DMS53 treated with DMSO at 0.1 percent for 48 hours (cell line): ENCODE measurements at regions not wholly inside any gene's neighbourhood (a gene's known extent, or its start where the extent isn't known, plus 50 kb on each side); places are given as distances from the start of the nearest gene placed in this dataset.

Experiments used
- DNase-seq: peaks from one replicate; lab custom pipeline; 2025; ENCODE audit not compliant: unreplicated experiment; lab: John Stamatoyannopoulos, UW

DNA sequence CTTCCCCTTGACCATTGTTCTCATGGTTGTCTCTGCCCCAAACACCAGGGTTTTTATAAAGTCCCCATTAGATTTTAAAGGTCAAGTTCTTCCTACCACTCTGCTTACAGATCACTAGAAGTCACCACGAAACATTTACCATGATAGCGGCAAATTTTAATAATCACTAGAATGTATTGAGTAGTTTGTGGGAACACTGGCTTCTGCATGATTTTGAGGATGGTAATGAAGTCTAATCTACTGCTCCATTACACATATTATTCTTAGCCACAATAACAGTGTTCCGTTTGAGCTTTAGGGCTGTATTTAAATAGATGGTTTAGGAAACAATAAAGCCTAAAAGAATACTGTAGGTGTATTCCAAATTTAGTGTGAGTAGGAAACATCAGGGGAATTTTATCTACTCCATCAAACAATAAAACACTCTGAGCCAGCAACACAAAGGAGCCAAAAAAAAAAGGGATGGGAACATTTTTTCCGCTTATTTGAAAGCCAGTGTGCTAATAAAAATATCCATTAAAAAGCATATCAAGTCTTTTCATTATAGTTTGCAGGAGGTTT is 49.7 kb downstream of the KLF12 start:
- DNase-seq: no peak

DNA sequence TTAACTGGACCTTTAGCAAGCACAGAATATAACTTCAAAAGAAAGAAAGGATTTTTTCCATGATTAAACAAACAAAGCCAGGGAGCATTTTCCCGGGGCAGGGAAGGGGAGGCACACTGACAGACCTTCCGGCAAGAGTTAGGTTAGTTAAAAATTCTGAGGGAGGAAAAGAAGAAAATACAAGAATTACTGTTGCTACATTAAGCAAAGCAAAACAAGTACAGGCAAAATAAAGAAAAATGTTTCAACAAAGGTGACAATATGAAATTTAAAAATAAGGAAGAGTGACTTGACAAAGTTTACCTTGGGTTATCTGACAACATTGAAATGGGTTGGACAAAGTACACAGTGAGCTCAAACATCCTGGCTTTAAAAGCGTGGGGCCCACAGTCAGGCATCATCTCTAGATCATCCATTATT is 51.5 kb downstream of the KLF12 start:
- no peak for DNase-seq

DNA sequence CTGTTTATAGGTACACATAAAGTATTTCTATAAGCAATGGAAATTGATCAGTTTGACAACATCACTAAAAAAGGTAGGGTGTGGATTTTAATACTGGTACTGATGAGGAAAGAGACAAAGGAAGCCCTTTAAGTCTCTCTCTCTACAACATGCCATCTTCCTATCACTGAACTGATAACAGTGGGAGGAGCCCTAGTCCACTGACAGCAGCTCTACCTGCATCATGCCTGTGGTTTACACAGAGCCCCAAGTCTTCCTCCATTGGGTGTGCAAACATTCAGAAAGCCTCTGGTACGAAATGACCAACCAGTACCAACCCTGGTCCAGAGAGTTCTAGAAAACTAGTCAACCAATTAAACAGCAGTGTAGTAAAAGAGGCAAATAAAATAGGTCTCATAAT is 53.4 kb downstream of the KLF12 start:
- DNase-seq: no peak

GRCh38 chr13:74077792-74078191 is 56.4 kb downstream of the KLF12 start:
- no peak for DNase-seq

DNA sequence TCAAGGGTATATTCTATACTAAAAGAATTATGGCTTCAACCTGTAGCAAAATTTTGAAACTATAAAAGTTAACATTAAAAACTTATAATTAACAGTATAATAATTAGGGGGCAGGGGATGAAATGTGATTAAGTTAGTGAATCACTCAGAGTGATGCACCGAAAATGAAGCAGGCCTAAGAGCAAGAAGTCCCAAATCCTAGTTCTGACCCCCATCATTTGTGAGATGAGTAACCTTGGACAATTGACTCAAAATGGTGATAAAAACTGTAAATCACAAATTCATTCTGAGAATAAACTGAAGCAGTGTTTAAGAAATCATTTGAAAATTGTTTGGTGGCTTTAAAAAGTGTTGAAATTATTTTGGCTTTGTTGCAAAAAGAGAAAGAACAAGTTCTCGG is 56.8 kb downstream of the KLF12 start:
- DNase-seq: no peak

GRCh38 chr13:74074723-74075122 is 59.5 kb downstream of the KLF12 start:
- DNase-seq: no peak

GRCh38 chr13:74073274-74073673 is 60.9 kb downstream of the KLF12 start:
- DNase-seq: no peak

DNA sequence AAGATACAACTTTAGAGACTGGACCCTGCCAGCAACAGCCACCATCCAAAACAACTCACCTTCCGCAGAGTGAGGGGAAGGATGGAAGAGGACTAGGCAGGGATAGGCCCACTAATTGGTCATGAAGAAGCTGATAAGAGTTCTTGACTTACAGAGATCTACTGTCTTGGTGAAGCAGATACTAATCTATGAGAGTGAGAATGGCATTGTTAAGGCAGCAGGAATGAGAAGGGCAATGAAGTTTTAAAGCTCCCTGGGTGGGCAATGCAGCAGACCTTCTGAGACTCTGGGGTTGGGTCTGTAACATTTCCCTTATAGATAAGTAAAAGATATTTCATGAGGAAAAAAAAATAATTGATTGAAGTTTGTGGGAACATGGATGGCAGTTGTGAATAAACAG is 63.7 kb downstream of the KLF12 start:
- no peak for DNase-seq

DNA sequence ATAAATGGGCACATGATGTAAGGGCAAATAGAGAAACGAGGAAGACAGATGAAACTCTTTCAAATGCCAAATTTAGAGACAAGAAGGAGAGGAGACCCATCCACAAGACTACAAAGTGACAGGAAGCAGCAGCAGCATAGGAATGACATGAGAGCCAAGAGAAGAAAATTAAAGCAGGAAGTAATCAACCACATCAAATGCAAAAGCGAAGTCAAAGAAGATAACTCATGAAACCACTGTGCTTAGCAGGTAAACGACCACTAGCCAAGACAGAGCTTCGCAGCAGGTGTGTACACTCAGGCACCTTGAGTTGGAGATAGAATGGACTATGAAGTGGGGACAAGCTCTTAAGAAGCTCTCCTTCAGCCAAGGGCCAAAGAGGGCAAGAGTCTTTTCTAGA is 64.1 kb downstream of the KLF12 start:
- DNase-seq: no peak

GRCh38 chr13:74068471-74068870 is 65.7 kb downstream of the KLF12 start:
- no peak for DNase-seq

GRCh38 chr13:74067818-74068217 is 66.4 kb downstream of the KLF12 start:
- no peak for DNase-seq

- DNase-seq: no peak
These were observed 67.3 kb downstream of the KLF12 start for GRCh38 chr13:74066937-74067336.

GRCh38 chr13:74064805-74065312 is 69.3 kb downstream of the KLF12 start:
- DNase-seq: no peak

GRCh38 chr13:74063533-74064100 is 70.6 kb downstream of the KLF12 start:
- no peak for DNase-seq

DNA sequence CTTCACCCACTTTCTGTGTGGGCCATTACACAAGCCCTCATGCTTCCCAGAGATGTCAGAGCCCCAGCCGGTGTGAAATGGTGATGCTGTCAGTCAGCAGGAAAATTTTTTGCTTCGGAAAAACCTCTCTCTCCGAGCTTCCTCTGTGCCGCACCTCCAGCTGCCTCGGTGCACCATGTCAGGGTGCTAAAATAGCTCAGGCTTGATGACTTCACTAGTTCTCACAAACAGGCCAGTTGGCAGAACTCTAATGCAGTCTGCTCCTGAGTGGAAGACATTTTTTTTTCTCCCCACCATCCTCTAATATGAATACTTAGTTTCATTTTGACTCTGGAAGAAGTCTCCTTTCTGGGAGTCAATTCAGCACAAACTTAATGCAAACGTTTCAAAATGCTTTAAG is 71.3 kb downstream of the KLF12 start:
- DNase-seq: no peak

DNA sequence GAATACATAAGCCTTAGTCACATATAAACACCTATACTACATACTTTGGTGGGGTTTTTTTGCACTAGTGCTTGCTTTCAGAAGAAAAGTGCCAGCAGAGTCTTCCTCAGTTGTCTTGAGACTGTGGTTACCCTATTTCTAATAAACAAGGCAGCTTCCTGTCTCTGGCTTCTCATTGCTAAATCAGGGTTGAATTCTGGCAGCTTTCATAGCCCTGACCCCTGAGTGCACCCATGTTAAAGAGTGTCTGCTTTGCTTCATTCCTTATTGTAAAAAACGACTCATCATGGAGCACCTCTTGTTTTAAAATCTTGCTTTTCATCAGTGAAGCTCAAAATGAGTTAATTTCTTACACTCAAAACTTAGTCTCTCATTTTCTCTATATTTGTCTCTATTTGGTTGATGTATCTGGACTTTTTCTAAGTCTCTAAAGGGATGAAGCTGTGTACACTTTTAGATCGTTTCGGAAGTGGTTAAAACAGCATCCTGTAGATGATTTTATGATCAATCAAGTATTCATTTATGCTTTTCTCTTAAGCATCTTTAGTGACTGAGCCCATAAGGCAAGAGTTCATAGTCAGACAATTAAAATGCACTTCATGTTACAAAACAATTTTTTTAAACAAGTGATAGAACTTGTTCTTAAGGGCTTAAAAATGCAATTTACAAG is 72.1 kb downstream of the KLF12 start:
- DNase-seq: no peak

DNA sequence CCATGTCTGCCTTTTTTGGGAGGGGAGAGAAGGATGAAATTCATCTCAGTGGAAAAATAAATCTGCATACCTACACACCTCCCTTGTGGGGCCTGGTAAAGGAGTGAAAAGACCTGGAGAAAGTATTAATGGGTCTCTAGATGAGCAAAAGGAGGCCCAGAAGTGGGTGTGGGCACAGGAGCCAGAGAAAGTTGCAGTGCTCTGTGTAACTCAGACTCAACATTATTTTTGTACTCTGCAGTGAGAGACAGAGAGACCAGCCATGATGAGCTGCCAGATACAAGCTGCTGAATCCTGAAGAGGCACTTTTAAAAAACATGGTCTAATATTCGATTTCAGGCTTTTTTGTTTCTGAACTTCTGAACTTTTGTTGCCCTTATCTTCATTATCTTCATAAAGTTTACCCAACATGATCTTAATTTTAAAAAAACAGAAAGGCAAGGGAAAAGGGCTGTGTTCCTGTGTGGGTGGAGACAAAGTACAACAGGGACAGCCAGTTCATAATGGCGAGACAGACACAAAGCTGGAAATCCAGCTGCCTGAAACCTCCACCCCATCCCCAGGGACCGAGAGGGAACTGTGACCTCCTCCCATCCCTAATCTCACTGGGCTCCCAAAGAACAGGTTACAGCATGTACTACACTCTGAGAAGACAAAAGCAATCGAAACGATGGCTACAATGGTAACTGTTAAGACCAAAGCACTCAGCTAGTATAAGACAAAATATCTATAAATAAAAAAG is 77.2 kb downstream of the KLF12 start:
- DNase-seq: no peak

DNA sequence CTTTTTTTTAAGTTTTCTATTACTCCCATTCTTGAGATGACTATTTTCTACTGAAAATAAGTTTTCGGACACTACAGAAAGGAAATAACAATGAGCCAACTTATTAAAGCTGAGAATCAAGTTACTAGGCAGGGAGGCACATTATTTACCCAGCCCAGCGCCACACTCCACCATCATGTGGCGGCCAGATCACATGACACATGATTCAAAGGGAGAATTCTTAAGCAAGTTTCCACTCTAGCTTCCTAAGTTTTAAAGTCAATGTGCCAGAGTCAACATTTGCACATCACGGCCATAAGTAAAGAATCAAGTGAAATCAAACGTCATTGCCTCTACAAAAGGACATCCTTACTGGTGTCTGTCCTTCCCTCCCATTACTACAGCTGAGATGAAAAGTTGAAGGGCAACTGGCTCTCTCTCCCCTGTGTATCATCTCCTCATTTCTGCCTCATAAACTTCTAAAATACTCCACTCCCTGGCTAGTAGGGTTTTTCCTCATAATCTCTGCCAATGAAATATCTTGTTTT is 81.7 kb downstream of the KLF12 start:
- DNase-seq: no peak

GRCh38 chr13:74048756-74049155 is 85.4 kb downstream of the KLF12 start:
- DNase-seq: no peak

DNA sequence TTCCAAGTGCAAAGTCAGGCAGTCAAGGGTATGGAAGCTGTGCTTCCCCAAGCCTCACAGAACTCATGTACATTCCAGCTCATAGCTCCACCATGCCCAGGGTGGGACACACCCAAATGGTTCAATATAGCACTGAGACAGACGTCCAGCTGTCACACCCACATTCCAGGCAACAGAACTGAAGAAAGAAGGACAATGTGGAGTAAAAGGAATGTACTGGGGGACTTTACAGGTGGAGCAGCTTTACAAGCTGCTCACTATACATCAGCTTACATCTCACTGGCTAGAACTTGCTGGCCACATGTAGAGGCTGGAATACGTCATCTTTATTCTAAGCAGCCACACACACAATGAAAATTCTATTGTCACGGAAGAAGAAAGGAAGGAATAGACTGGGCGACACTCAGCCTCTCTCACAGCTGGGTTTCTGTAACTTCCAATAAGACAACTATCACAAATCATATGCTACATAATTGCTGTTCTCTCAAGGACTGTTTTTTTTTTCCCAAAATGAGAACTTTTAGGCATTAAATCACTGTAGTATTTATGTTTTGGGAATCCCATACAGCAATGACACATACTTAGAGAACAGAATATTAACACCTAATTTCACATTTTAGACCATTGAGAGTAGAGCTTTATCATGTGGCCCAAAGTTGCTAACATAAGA is 86.1 kb downstream of the KLF12 start:
- DNase-seq: no peak

- no peak for DNase-seq
These were observed 87.8 kb downstream of the KLF12 start for GRCh38 chr13:74046431-74046830.
